ENCODE measurements at regions not wholly inside any gene's neighbourhood (a gene's known extent, or its start where the extent isn't known, plus 50 kb on each side); places are given as distances from the start of the nearest gene placed in this dataset.

- no peak overlapping the region for H3K9ac ChIP-seq (ENCODE audit: low read depth in 1 of 2, low read length in 2 of 2)
- no peaks in the 10 kb centered on the region for H3K27me3 ChIP-seq (ENCODE audit: control insufficient read depth in 4 of 4, insufficient read depth in 4 of 4, low read length in 3 of 4)
- DNase-seq (ENCODE audit: low spot score): no peak
- H3K4me3 ChIP-seq (ENCODE audit: low read depth in 1 of 3, low read length in 3 of 3): no peak overlapping the region
- H3K36me3 ChIP-seq (ENCODE audit: control insufficient read depth in 4 of 4, insufficient read depth in 3 of 4, low read depth in 1 of 4, low read length in 3 of 4): no peaks in the 10 kb centered on the region
- H3K4me1 ChIP-seq (ENCODE audit: control insufficient read depth in 4 of 4, insufficient read depth in 4 of 4, low read length in 3 of 4): peaks cover 0 to 10% (median 0%) of the 10 kb centered on the region in 4 donors
- TF ChIP-seq, protein P1, sequence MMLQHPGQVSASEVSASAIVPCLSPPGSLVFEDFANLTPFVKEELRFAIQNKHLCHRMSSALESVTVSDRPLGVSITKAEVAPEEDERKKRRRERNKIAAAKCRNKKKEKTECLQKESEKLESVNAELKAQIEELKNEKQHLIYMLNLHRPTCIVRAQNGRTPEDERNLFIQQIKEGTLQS (IDR thresholded peaks at IDR 0.05): no peak
- TF ChIP-seq HNF4A (conservative IDR thresholded peaks at IDR 0.05) (peak in 1 of 2 donors; percentile 30), RXRA (IDR thresholded peaks at IDR 0.05) (peak in 1 of 2 donors; percentile 33), FOXA1 (IDR thresholded peaks at IDR 0.05) (no peak)
- WGBS: 23% methylated on average over 4 of the region's 4 CpGs
- peaks cover 0 to 2% (median 0%) of the 10 kb centered on the region in 4 donors for H3K9me3 ChIP-seq (ENCODE audit: control insufficient read depth in 4 of 4, low read length in 3 of 4)
- H3K27ac ChIP-seq (ENCODE audit: low read depth in 1 of 2, low read length in 2 of 2): no peak overlapping the region
Observed at GRCh38 chrX:4151798-4152197, 438.3 kb upstream of the PRKX start.

GRCh38 chrX:4150259-4150658, 436.8 kb upstream of the PRKX start:
- DNase-seq (ENCODE audit: low spot score): no peak
- Histone ChIP-seq H3K27me3 (ENCODE audit: control insufficient read depth in 4 of 4, insufficient read depth in 4 of 4, low read length in 3 of 4) (no peaks in the 10 kb centered on the region), H3K9ac (ENCODE audit: low read depth in 1 of 2, low read length in 2 of 2) (no peak overlapping the region), H3K36me3 (ENCODE audit: control insufficient read depth in 4 of 4, insufficient read depth in 3 of 4, low read depth in 1 of 4, low read length in 3 of 4) (no peaks in the 10 kb centered on the region), H3K4me1 (ENCODE audit: control insufficient read depth in 4 of 4, insufficient read depth in 4 of 4, low read length in 3 of 4) (peaks cover 0 to 10% (median 0%) of the 10 kb centered on the region in 4 donors), H3K9me3 (ENCODE audit: control insufficient read depth in 4 of 4, low read length in 3 of 4) (peaks cover 0 to 2% (median 0%) of the 10 kb centered on the region in 4 donors), H3K4me3 (ENCODE audit: low read depth in 1 of 3, low read length in 3 of 3) (no peak overlapping the region), H3K27ac (ENCODE audit: low read depth in 1 of 2, low read length in 2 of 2) (no peak overlapping the region)
- TF ChIP-seq YY1 (IDR thresholded peaks at IDR 0.05): no peak
- TF ChIP-seq, protein P2, sequence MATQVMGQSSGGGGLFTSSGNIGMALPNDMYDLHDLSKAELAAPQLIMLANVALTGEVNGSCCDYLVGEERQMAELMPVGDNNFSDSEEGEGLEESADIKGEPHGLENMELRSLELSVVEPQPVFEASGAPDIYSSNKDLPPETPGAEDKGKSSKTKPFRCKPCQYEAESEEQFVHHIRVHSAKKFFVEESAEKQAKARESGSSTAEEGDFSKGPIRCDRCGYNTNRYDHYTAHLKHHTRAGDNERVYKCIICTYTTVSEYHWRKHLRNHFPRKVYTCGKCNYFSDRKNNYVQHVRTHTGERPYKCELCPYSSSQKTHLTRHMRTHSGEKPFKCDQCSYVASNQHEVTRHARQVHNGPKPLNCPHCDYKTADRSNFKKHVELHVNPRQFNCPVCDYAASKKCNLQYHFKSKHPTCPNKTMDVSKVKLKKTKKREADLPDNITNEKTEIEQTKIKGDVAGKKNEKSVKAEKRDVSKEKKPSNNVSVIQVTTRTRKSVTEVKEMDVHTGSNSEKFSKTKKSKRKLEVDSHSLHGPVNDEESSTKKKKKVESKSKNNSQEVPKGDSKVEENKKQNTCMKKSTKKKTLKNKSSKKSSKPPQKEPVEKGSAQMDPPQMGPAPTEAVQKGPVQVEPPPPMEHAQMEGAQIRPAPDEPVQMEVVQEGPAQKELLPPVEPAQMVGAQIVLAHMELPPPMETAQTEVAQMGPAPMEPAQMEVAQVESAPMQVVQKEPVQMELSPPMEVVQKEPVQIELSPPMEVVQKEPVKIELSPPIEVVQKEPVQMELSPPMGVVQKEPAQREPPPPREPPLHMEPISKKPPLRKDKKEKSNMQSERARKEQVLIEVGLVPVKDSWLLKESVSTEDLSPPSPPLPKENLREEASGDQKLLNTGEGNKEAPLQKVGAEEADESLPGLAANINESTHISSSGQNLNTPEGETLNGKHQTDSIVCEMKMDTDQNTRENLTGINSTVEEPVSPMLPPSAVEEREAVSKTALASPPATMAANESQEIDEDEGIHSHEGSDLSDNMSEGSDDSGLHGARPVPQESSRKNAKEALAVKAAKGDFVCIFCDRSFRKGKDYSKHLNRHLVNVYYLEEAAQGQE (IDR thresholded peaks at IDR 0.05): no peak
- peak in 1 of 2 donors; percentile 8 for TF ChIP-seq RXRA (IDR thresholded peaks at IDR 0.05)
- no peak for TF ChIP-seq HNF4G (IDR thresholded peaks at IDR 0.05)
- no peak for TF ChIP-seq RAD21 (IDR thresholded peaks at IDR 0.05)
- WGBS: 63% methylated on average over 1 of the region's 1 CpG

DNA sequence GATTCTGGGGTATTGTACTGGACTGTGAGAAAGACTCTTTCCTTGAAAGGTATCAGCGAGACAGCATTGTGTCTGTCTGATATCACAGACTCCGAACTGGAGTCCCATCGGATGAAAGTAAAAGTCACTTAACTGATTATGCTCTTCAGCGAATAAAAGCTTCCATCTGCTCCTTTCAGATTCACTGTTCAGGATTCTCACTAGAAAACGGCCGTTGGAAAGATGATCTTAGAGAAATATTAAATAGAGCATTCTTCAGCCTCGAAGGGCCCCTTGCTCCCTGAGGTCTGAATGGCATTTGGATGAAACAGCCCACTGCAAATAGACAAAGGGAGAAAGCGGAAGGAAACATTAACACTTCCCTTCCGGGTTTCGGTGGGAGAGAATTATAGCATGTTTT, 416.2 kb upstream of the PRKX start:
- peaks cover 0 to 7% (median under 1%) of the 10 kb centered on the region in 4 donors for H3K9me3 ChIP-seq (ENCODE audit: control insufficient read depth in 4 of 4, low read length in 3 of 4)
- DNase-seq (ENCODE audit: low spot score): no peak
- WGBS: 50% methylated on average over 10 of the region's 10 CpGs
- H3K9ac ChIP-seq (ENCODE audit: low read depth in 1 of 2, low read length in 2 of 2): no peak overlapping the region
- no peaks in the 10 kb centered on the region for H3K36me3 ChIP-seq (ENCODE audit: control insufficient read depth in 4 of 4, insufficient read depth in 3 of 4, low read depth in 1 of 4, low read length in 3 of 4)
- TF ChIP-seq, protein P1 (IDR thresholded peaks at IDR 0.05): no peak
- no peak for TF ChIP-seq FOXA1 (IDR thresholded peaks at IDR 0.05)
- TF ChIP-seq YY1 (IDR thresholded peaks at IDR 0.05): no peak
- no peak for TF ChIP-seq HNF4A (conservative IDR thresholded peaks at IDR 0.05)
- no peak for TF ChIP-seq GABPA (IDR thresholded peaks at IDR 0.05 in 1 of 2, conservative IDR thresholded peaks at IDR 0.05 in 1 of 2)
- TF ChIP-seq FOXA2 (IDR thresholded peaks at IDR 0.05): no peak
- no peak overlapping the region for H3K4me3 ChIP-seq (ENCODE audit: low read depth in 1 of 3, low read length in 3 of 3)
- no peak overlapping the region for H3K27ac ChIP-seq (ENCODE audit: low read depth in 1 of 2, low read length in 2 of 2)
- H3K4me1 ChIP-seq (ENCODE audit: control insufficient read depth in 4 of 4, insufficient read depth in 4 of 4, low read length in 3 of 4): no peaks in the 10 kb centered on the region
- no peaks in the 10 kb centered on the region for H3K27me3 ChIP-seq (ENCODE audit: control insufficient read depth in 4 of 4, insufficient read depth in 4 of 4, low read length in 3 of 4)

Measured in liver (tissue), 7 donors.